ENCODE measurements at regions not wholly inside any gene's neighbourhood (a gene's known extent, or its start where the extent isn't known, plus 50 kb on each side); places are given as distances from the start of the nearest gene placed in this dataset.

- H3K27me3 ChIP-seq = no peaks in the 10 kb centered on the region
- H3K27ac ChIP-seq = no peak overlapping the region
- TF ChIP-seq Cebpa-rat (IDR thresholded peaks at IDR 0.05) = no peak
- no peak overlapping the region for H3K4me2 ChIP-seq
- no peak overlapping the region for H3K4me3 ChIP-seq
- no peaks in the 10 kb centered on the region for H3K9me3 ChIP-seq (replicated peaks in 1 of 11)
- no peaks in the 10 kb centered on the region for H3K36me3 ChIP-seq
- peaks cover 0 to 16% (median 0%) of the 10 kb centered on the region in 10 experiments; a peak in 4 of 20 replicates for H3K4me1 ChIP-seq
- H4K20me1 ChIP-seq = no peaks in the 10 kb centered on the region
- H3K9ac ChIP-seq = no peak overlapping the region
Measured at GRCh38 chr14:56889705-56890104, 79.4 kb upstream of the OTX2 start.

DNA sequence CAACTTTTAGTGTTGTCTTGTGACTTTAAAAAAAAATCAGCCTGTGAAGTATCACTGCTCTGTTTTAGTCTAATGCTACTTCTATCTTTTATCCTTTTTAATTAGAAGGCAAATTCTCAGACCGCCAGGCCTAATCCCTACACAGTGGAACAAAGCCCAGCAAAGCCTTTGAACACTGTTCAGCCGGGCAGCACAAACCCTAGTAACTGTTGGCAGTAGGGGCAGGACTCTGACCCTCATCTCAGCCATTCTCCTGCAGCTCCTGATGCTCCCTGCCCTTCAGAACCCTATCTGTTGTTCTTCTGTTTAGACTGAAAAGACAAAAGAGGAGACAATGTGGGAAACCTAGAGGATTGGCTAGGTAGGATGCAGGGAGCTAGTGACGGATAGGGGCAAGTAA lies 78.0 kb upstream of the OTX2 start:
- no peak overlapping the region for H3K4me3 ChIP-seq
- no peaks in the 10 kb centered on the region for H3K9me3 ChIP-seq (replicated peaks in 1 of 11)
- no peak for TF ChIP-seq Cebpa-rat (IDR thresholded peaks at IDR 0.05)
- peaks cover 0 to 16% (median 0%) of the 10 kb centered on the region in 10 experiments; a peak in 4 of 20 replicates for H3K4me1 ChIP-seq
- H3K27me3 ChIP-seq = no peaks in the 10 kb centered on the region
- no peak overlapping the region for H3K27ac ChIP-seq
- H3K9ac ChIP-seq = no peak overlapping the region
- no peaks in the 10 kb centered on the region for H3K36me3 ChIP-seq
- no peaks in the 10 kb centered on the region for H4K20me1 ChIP-seq
- no peak overlapping the region for H3K4me2 ChIP-seq

- Histone ChIP-seq H3K36me3 (no peaks in the 10 kb centered on the region), H4K20me1 (no peaks in the 10 kb centered on the region), H3K27me3 (no peaks in the 10 kb centered on the region), H3K9me3 (replicated peaks in 1 of 11) (no peaks in the 10 kb centered on the region), H3K4me2 (no peak overlapping the region), H3K27ac (no peak overlapping the region), H3K4me3 (no peak overlapping the region), H3K4me1 (peaks cover 0 to 13% (median 0%) of the 10 kb centered on the region in 10 experiments; a peak in 4 of 20 replicates), H3K9ac (no peak overlapping the region)
- no peak for TF ChIP-seq Cebpa-rat (IDR thresholded peaks at IDR 0.05)
Measured at GRCh38 chr14:56887216-56887615, 76.9 kb upstream of the OTX2 start.

GRCh38 chr14:56886471-56887062 lies 76.3 kb upstream of the OTX2 start:
- Histone ChIP-seq H3K36me3 (no peaks in the 10 kb centered on the region), H3K9ac (no peak overlapping the region), H3K4me1 (peaks cover 0 to 6% (median 0%) of the 10 kb centered on the region in 10 experiments; a peak in 3 of 20 replicates), H3K4me2 (no peak overlapping the region), H4K20me1 (no peaks in the 10 kb centered on the region), H3K27ac (no peak overlapping the region), H3K9me3 (replicated peaks in 1 of 11) (no peaks in the 10 kb centered on the region), H3K4me3 (no peak overlapping the region), H3K27me3 (no peaks in the 10 kb centered on the region)
- TF ChIP-seq Cebpa-rat (IDR thresholded peaks at IDR 0.05) = no peak; a peak in 1 of 22 replicates

DNA sequence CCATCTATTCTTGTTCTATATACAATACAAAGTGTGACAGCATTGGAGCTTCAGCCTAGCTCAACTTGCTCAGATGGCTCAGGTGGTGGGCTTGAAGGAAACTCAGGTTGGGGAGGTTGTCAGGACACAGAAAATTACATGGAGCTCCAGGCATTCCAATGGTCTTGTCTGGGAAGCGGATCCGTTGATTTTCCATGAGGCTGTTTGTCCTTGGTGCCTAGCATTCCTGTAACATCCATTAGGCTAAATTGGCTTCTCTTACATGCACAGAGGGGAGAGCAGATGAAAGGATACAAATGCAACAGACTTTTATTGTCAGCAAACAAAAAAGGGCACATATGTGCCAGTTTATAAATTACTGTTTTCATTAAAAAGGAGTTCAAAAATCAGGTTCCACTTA lies 75.5 kb upstream of the OTX2 start:
- H3K9ac ChIP-seq = no peak overlapping the region
- H3K27ac ChIP-seq = no peak overlapping the region
- H3K9me3 ChIP-seq (replicated peaks in 1 of 11) = no peaks in the 10 kb centered on the region
- no peak overlapping the region for H3K4me3 ChIP-seq
- H3K36me3 ChIP-seq = no peaks in the 10 kb centered on the region
- no peaks in the 10 kb centered on the region for H3K27me3 ChIP-seq
- no peaks in the 10 kb centered on the region for H3K4me1 ChIP-seq
- H4K20me1 ChIP-seq = no peaks in the 10 kb centered on the region
- H3K4me2 ChIP-seq = no peak overlapping the region
- TF ChIP-seq Cebpa-rat (IDR thresholded peaks at IDR 0.05) = no peak

- Histone ChIP-seq H3K4me1 (no peaks in the 10 kb centered on the region), H3K27me3 (no peaks in the 10 kb centered on the region), H3K27ac (no peak overlapping the region), H3K9ac (no peak overlapping the region), H4K20me1 (no peaks in the 10 kb centered on the region), H3K4me3 (no peak overlapping the region), H3K4me2 (no peak overlapping the region), H3K9me3 (replicated peaks in 1 of 11) (no peaks in the 10 kb centered on the region), H3K36me3 (no peaks in the 10 kb centered on the region)
- TF ChIP-seq Cebpa-rat (IDR thresholded peaks at IDR 0.05) = no peak
Measured at GRCh38 chr14:56884617-56885016, 74.3 kb upstream of the OTX2 start.

DNA sequence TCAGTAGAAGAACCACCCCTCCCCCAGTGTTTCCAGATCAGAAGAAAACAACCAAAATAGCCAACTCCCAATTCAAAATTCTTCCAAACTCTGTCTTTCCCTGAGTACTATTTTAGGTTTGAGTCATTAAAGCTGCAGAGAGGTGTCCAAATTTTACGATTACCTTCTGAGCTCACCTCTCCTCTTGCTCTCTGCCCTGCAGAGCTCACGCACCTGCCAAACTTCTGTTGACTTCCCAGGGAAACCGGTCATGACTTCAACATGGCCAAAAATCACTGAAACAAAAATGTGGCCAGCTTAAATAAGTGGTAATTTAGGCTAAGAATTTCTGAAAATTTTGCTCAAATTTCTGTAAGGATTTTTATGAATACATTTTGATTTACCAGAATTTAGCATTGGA lies 70.9 kb upstream of the OTX2 start:
- H3K27me3 ChIP-seq = no peaks in the 10 kb centered on the region
- H4K20me1 ChIP-seq = no peaks in the 10 kb centered on the region
- no peak for TF ChIP-seq Cebpa-rat (IDR thresholded peaks at IDR 0.05)
- no peak overlapping the region for H3K27ac ChIP-seq
- no peak overlapping the region for H3K4me3 ChIP-seq
- H3K9ac ChIP-seq = no peak overlapping the region
- no peak overlapping the region for H3K4me2 ChIP-seq
- H3K4me1 ChIP-seq = no peaks in the 10 kb centered on the region
- no peaks in the 10 kb centered on the region for H3K9me3 ChIP-seq (replicated peaks in 1 of 11)
- no peaks in the 10 kb centered on the region for H3K36me3 ChIP-seq

DNA sequence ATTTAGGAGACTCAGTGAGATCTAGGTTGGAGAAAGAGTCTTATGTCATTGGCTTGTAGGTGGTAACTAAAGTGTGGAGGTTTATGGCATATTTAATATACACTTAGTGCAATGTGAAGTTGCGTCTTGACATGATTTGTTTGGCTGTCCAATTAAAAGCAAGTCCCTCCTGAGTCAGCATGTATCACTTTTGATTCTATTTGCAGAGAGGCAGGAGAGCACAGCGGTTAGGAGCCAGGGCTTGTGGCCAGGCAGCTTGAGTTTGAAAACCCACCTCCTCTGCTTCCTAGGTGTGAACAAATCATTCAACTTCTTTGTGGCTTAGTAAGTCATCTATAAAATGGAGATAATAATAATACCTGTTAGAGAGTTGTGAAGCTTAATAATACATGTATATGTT lies 68.5 kb upstream of the OTX2 start:
- Histone ChIP-seq H4K20me1 (no peaks in the 10 kb centered on the region), H3K4me2 (no peak overlapping the region), H3K9ac (no peak overlapping the region), H3K27me3 (no peaks in the 10 kb centered on the region), H3K4me3 (no peak overlapping the region), H3K4me1 (no peaks in the 10 kb centered on the region), H3K9me3 (replicated peaks in 1 of 11) (no peaks in the 10 kb centered on the region), H3K36me3 (no peaks in the 10 kb centered on the region), H3K27ac (no peak overlapping the region)
- TF ChIP-seq Cebpa-rat (IDR thresholded peaks at IDR 0.05) = no peak

- no peaks in the 10 kb centered on the region for H3K36me3 ChIP-seq
- H3K27ac ChIP-seq = no peak overlapping the region
- H3K4me3 ChIP-seq = no peak overlapping the region
Measured at GRCh38 chr14:56875104-56875675, 64.9 kb upstream of the OTX2 start.

GRCh38 chr14:56874375-56874774 lies 64.1 kb upstream of the OTX2 start:
- H3K36me3 ChIP-seq = no peaks in the 10 kb centered on the region
- H3K27ac ChIP-seq = no peak overlapping the region
- H3K27me3 ChIP-seq = no peaks in the 10 kb centered on the region
- no peak overlapping the region for H3K4me2 ChIP-seq
- H4K20me1 ChIP-seq = no peaks in the 10 kb centered on the region
- no peak for TF ChIP-seq Cebpa-rat (IDR thresholded peaks at IDR 0.05)
- no peaks in the 10 kb centered on the region for H3K4me1 ChIP-seq
- no peaks in the 10 kb centered on the region for H3K9me3 ChIP-seq (replicated peaks in 1 of 11)
- H3K9ac ChIP-seq = no peak overlapping the region
- no peak overlapping the region for H3K4me3 ChIP-seq

More at GRCh38 chr14:56875104-56875675, 64.9 kb upstream of the OTX2 start:
- Histone ChIP-seq H3K4me1 (no peaks in the 10 kb centered on the region), H4K20me1 (no peaks in the 10 kb centered on the region), H3K27me3 (no peaks in the 10 kb centered on the region), H3K9ac (no peak overlapping the region), H3K9me3 (replicated peaks in 1 of 11) (no peaks in the 10 kb centered on the region), H3K4me2 (no peak overlapping the region)
- TF ChIP-seq Cebpa-rat (IDR thresholded peaks at IDR 0.05) = no peak
